Parathyroid adenoma (tissue), 2 donors: ENCODE measurements at regions not wholly inside any gene's neighbourhood (a gene's known extent, or its start where the extent isn't known, plus 50 kb on each side); places are given as distances from the start of the nearest gene placed in this dataset.
A peak's percentile ranks its signal among the peaks of the same experiment; 100 is the strongest.

Experiments used
- H2AFZ ChIP-seq: fragments of 300-600 bp; sonication (generic); one replicate; pipeline ENCODE4 v1.7.0; 2017; ENCODE audit warnings: antibody characterized with exemption, mild to moderate bottlenecking
- H3K27ac ChIP-seq: fragments of 300-600 bp; sonication (generic); one replicate; pipeline ENCODE4 v1.7.0; 2017
- H3K27me3 ChIP-seq: fragments of 300-600 bp; sonication (generic); one replicate; pipeline ENCODE4 v1.7.0; 2017; ENCODE audit warnings: low read length; ENCODE audit not compliant: control insufficient read depth, insufficient read depth
- H3K36me3 ChIP-seq: fragments of 300-600 bp; sonication (generic); one replicate; pipeline ENCODE4 v1.7.0; 2017; ENCODE audit warnings: low read length; ENCODE audit not compliant: control insufficient read depth, insufficient read depth
- H3K4me1 ChIP-seq: fragments of 300-600 bp; sonication (generic); one replicate; pipeline ENCODE4 v1.7.0; 2017; ENCODE audit warnings: control low read depth
- H3K4me2 ChIP-seq: fragments of 300-600 bp; sonication (generic); one replicate; pipeline ENCODE4 v1.7.0; 2017; ENCODE audit warnings: low read length
- H3K4me3 ChIP-seq: fragments of 300-600 bp; sonication (generic); one replicate; pipeline ENCODE4 v1.7.0; 2017; ENCODE audit warnings: low read depth, low read length
- H3K79me2 ChIP-seq: fragments of 300-600 bp; sonication (generic); one replicate; pipeline ENCODE4 v1.7.0; 2017; ENCODE audit warnings: control low read depth
- H3K9ac ChIP-seq: fragments of 300-600 bp; sonication (generic); one replicate; pipeline ENCODE4 v1.7.0; 2017; ENCODE audit warnings: mild to moderate bottlenecking
- H3K9me3 ChIP-seq: fragments of 300-600 bp; sonication (generic); one replicate; pipeline ENCODE4 v1.7.0; 2017; ENCODE audit warnings: low read length; ENCODE audit not compliant: control insufficient read depth
- CTCF ChIP-seq: fragments of 300-600 bp; sonication (generic); IDR thresholded peaks from one replicate; pipeline ENCODE4 v1.7.0; 2017; ENCODE audit warnings: antibody characterized with exemption, mild to moderate bottlenecking
- donor health status: primary hyperparathyroidism.

GRCh38 chr6:104509355-104509754 lies 350.4 kb downstream of the HACE1 start:
- no peaks in the 10 kb centered on the region for H3K9me3 ChIP-seq
- TF ChIP-seq CTCF: no peak
- no peak overlapping the region for H3K4me3 ChIP-seq
- no peaks in the 10 kb centered on the region for H3K27me3 ChIP-seq
- H3K36me3 ChIP-seq: no peaks in the 10 kb centered on the region
- H2AFZ ChIP-seq: no peak overlapping the region
- H3K79me2 ChIP-seq: no peaks in the 10 kb centered on the region
- no peak overlapping the region for H3K4me2 ChIP-seq
- H3K9ac ChIP-seq: no peak overlapping the region
- no peak overlapping the region for H3K27ac ChIP-seq
- H3K4me1 ChIP-seq: no peaks in the 10 kb centered on the region

- Histone ChIP-seq H3K36me3 (no peaks in the 10 kb centered on the region), H3K4me2 (no peak overlapping the region), H3K9ac (no peak overlapping the region), H2AFZ (no peak overlapping the region), H3K27ac (no peak overlapping the region), H3K4me1 (no peaks in the 10 kb centered on the region), H3K27me3 (no peaks in the 10 kb centered on the region), H3K4me3 (no peak overlapping the region), H3K9me3 (no peaks in the 10 kb centered on the region), H3K79me2 (no peaks in the 10 kb centered on the region)
- TF ChIP-seq CTCF: no peak
These were observed 353.3 kb downstream of the HACE1 start for GRCh38 chr6:104506429-104506828.

- H2AFZ ChIP-seq: peak overlapping the region; percentile 20
- H3K4me3 ChIP-seq: no peak overlapping the region
- no peak overlapping the region for H3K9ac ChIP-seq
- no peaks in the 10 kb centered on the region for H3K9me3 ChIP-seq
- no peak overlapping the region for H3K4me2 ChIP-seq
- no peaks in the 10 kb centered on the region for H3K36me3 ChIP-seq
- no peaks in the 10 kb centered on the region for H3K79me2 ChIP-seq
- H3K27me3 ChIP-seq: no peaks in the 10 kb centered on the region
- H3K27ac ChIP-seq: no peak overlapping the region
- no peaks in the 10 kb centered on the region for H3K4me1 ChIP-seq
- TF ChIP-seq CTCF: no peak
These were observed 353.9 kb downstream of the HACE1 start for GRCh38 chr6:104505838-104506237.

GRCh38 chr6:104500265-104500664 lies 359.5 kb downstream of the HACE1 start:
- Histone ChIP-seq H3K27ac (no peak overlapping the region), H3K4me3 (no peak overlapping the region), H2AFZ (no peak overlapping the region), H3K4me1 (no peaks in the 10 kb centered on the region), H3K9ac (no peak overlapping the region), H3K36me3 (no peaks in the 10 kb centered on the region), H3K4me2 (no peak overlapping the region), H3K79me2 (no peaks in the 10 kb centered on the region), H3K9me3 (no peaks in the 10 kb centered on the region), H3K27me3 (no peaks in the 10 kb centered on the region)
- TF ChIP-seq CTCF: no peak

- Histone ChIP-seq H3K4me2 (no peak overlapping the region), H3K4me3 (no peak overlapping the region), H3K27me3 (no peaks in the 10 kb centered on the region), H3K36me3 (no peaks in the 10 kb centered on the region), H3K4me1 (no peaks in the 10 kb centered on the region), H3K9ac (no peak overlapping the region), H2AFZ (no peak overlapping the region), H3K79me2 (no peaks in the 10 kb centered on the region), H3K9me3 (no peaks in the 10 kb centered on the region), H3K27ac (no peak overlapping the region)
- no peak for TF ChIP-seq CTCF
These were observed 373.7 kb downstream of the HACE1 start for GRCh38 chr6:104486035-104486434.
